GM18907 (cell line): ENCODE measurements at regions not wholly inside any gene's neighbourhood (a gene's known extent, or its start where the extent isn't known, plus 50 kb on each side); places are given as distances from the start of the nearest gene placed in this dataset.

Experiments used
- ATAC-seq: cut with Tn5 transposase; IDR thresholded peaks from one replicate; pipeline ENCODE4 v1.9.1; 2021; ENCODE audit warnings: mild to moderate bottlenecking, moderate library complexity; ENCODE audit not compliant: unreplicated experiment

DNA sequence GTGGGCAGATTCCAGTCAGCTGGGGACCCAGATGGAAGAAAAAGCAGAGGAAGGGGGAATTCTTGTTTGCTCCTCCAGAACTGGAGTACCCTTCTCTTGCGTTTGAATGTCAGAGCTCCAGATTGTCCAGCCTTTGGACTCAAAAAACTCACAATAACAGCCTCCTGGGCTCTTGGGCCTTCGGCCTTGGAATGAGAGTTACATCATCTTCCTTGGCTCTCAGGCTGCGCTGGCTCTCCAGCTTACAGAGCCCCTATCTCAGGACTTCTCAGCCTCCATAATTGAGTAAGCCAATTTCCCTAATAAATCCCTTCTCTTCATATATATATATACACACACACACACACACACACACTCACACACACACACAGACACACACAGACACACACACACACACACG is 1215.7 kb upstream of the SLC10A2 start:
- no peak for ATAC-seq

DNA sequence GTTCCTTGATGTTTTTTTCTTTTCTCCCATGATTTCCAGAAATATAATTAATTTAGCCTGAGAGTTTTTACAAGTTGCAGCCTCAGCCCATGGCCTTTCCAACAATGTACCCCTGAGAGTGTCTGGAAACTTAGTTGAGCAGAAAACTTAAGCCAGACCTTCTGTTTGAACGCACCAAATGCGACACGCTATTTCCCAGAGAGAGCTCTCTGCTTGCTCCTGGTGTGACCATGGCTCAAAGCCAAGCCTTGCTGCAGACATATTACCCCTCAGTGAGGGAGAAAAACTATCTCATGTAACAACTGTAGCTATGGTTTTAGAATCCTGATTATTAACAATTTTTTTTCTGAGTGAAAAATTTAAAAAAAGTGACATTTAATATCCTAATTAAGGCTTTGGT is 1204.5 kb upstream of the SLC10A2 start:
- ATAC-seq: no peak

DNA sequence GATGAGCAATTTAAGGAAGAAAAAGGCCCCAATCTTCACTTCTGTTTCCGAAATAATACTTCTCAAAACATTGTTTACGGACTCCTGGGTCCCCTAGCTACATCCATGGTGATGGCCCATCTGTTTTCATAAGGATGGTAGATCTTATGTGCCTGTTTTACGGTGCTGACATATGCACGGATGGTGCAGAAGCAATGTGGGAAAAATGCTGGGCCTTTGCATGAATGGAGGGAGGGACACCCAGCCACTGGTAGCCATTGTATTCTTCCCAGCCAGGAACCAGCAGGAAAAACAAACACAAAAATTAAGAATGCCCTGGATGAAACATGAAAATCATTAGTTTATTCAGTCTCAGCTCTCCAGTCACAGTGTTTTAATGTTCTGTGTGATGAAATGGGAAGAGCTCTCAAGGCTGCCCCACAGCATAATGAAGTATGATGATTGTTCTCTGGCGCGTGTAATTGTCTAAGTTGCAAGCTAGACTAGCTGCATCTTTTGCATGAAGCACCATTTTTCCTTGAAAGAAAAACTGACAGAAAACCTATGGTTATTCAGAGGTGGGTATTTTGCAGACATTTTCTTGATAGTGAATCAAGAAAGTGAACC is 1201.1 kb upstream of the SLC10A2 start:
- ATAC-seq: no peak

DNA sequence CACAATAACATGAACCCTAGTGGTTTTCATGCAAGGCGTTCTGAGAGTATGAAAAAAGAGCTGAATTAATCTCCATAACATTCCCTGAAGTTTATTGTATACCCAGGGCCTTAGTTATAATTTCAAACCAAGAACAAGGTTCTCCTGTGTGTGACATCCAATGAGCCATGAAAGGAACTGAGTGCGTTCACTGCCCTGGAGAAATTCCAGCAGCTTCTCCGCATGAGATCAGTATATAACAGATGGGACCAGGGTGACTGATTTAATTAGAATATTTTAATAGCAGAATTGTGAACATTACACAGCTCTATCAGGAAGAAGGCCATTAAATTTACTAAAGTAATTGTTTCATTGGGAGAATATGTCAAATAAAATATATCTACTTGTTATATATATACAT is 1190.5 kb upstream of the SLC10A2 start:
- no peak for ATAC-seq

DNA sequence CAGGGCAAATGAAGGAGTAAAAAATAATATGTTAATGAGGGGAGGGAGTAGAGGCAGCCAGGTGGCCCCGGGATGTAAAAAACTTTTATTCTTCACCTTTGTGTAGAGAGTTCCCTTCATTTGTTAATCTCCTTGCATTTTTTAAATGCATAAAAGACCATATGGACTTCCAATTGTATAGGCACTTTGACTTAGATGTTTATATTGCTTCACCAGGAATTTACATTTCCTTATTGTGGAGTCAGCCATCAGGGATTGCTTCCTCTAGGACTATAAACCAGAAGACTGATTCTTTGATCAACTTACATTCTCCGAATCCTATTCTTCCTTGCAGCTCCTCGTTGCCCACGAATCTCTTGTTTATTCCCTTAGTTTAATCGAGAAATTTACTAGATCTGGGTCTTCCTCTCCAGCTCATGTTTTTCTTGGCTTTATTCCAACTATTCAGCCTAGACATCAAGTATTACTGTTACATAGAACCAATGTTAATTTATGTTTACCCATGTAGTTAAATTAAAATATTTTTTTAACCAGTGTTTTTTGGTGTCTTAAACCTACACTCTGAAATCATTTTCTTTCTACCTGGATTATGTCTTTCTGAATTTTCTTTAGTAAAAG is 1187.0 kb upstream of the SLC10A2 start:
- ATAC-seq: no peak

DNA sequence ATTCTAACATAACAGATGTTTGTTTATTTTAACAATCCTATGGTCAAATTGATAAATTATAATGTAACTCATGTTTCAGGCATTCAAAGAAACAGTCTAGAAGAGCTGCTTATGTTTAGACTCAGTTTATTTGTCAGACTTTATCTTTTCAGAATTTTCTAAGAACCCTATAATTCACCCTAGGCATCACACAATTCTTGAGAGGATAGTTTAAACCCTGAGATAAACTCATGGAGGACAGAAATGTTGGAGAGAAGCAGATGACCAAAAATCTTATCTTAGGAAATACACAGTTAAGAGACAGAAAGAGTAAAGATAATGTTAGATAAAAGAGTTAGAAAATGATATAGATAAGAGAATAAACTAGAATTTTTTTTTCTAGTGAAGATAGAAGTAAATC is 1185.7 kb upstream of the SLC10A2 start:
- no peak for ATAC-seq

DNA sequence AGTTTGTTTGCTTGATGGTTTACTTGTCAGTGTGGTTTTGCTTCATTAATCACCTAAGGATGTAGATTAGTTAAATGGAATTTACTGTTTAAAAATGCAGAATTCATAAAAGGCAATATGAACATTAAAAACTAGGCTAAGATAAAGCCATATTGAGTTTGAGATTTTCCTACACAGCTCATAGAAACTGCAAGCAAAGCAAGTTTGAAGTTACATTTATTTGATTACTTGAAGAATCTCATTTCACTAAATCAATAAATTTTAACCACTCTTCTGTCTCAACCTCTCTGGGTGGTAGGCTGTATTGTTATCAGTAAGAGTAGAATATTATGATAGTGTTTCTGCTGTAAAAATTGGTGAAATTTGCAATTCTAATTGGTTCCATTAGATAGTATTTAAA is 1180.7 kb upstream of the SLC10A2 start:
- ATAC-seq: no peak

DNA sequence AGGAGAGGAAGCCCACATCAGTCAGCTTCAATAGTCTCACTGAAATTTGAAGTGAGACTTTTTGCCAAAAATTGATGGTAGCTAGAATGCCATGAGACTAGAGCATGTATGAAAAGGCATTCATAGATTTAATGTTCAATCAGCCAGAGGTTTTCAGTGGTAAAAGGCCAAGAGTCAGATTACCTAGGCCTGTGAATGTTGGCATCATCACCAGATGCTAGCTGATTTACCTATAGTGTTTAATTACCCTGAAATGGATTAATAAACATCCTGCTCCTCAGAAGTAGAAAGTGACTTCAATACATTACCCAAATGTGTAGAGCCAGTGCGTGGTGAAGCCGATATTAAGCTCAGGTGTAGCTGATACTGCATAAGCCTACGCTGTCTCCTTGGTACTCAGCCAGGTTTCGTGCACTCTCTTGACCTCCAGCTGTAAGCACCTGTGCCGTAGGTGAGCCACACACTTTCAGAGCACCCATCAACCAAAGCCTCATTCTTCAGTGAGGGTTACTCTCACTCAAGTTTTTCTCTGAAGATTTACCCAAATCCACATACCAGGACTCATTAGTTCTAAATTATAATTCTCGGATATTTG is 1140.3 kb upstream of the SLC10A2 start:
- ATAC-seq: no peak

DNA sequence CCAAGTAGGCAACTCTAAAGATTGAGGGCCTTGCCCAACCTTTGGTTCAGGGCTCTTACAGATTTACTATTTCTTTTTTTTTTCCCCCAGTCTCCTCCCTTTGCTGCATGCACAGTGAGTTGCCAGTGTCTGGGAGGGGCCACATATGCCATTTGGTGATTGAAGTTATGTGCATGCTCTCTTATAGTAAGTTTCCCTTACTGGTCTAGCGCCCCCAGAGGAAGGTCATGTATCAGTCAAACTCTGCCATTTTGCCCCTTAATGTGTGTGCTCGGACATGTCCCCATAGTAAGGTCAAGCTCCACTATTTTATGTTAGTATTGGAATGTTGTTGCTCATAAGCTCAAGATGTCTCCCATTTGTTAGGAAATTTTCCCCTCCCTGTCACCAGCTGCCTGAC is 1138.0 kb upstream of the SLC10A2 start:
- no peak for ATAC-seq

DNA sequence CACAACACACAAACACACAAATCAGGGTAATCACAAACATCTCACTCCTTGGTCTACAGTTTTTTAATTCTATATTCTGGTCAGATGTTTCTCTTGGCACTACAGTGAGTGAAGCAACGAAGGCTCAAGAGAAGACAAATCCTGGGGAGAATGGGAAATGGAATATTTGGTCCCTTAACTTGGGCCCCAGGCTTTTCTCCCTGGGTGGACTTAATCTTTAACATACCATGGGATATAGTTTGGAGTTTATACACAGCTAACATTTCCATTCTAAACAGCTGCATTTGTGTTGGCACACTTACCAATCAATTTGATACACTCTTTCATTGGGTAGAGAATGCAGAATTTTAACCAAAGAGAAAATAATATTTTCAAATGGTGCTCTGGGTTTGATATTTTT is 1132.6 kb upstream of the SLC10A2 start:
- ATAC-seq: no peak

DNA sequence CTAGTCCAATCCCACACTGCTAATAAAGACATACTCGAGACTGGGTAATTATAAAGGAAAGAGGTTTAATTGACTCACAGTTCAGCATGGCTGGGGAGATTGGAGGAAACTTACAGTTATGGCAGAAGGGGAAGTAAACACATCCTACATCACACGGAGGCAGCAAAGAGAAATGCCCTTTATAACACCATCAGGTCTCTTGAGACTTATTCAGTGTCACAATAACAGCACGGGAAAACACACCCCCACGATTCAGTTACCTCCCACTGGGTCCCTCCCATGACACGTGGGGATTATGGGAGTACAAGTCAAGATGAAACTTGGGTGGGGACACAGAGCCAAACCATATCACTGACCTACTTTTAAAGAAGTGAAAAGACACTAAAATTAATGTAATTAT is 1130.4 kb upstream of the SLC10A2 start:
- ATAC-seq: no peak

DNA sequence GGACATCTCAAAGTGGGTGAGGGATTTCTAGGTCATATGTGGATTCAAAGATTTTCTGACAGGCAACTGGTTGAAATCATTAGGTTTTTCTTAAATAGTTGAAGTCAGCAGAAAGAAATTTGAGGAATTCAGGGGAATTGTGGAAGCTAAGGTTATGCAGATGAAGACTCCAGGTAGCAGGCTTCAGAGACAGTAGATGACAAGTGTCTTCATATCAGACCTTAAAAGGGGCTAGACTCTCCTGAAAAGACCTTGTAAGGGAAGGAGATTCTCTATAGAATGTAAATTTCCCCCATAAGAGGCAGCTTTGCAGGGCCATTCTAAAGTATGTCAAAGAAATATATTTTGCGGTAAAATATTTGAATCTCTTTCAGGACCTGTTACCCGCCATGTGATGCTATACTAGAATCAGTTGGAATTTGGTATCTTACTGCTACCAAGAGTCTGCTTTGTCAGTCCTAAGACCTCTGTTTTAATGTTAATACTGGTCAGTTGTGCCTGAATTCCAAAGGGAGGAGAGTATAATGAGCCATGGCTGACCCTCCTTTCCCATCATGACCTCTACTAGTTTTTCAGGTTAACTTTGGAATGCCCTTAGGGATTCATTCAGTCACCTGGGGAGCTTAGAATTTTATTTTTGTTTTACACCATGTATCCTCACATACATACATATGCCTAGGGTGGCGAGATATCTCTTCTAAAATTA is 1115.5 kb upstream of the SLC10A2 start:
- ATAC-seq: no peak

DNA sequence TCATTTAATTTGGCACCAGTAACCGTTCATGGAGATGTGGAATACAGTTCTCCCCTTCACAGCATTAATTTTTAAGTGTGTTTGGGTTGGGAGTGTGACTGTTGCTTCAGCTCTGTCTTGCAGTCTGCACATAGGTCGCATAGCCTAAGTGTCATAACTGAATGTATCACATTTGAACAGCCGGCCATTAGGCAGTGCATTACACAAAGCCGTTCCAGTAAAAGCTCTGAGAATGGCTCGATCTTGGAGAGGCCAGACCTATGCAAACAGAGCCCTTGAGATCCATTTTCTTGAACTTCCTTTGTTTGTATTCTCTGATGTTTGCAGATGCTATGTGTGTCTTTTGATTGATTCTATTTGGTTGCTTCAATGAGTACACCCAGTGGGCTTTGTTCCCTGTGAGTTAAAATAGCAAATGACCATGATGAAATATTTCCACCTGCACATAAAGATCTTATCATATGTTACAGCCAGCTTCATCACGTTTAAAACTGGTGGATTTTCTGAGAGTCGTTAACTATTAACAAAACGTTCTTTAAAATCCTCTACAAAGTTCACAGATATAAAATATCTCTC is 1104.9 kb upstream of the SLC10A2 start:
- no peak for ATAC-seq

DNA sequence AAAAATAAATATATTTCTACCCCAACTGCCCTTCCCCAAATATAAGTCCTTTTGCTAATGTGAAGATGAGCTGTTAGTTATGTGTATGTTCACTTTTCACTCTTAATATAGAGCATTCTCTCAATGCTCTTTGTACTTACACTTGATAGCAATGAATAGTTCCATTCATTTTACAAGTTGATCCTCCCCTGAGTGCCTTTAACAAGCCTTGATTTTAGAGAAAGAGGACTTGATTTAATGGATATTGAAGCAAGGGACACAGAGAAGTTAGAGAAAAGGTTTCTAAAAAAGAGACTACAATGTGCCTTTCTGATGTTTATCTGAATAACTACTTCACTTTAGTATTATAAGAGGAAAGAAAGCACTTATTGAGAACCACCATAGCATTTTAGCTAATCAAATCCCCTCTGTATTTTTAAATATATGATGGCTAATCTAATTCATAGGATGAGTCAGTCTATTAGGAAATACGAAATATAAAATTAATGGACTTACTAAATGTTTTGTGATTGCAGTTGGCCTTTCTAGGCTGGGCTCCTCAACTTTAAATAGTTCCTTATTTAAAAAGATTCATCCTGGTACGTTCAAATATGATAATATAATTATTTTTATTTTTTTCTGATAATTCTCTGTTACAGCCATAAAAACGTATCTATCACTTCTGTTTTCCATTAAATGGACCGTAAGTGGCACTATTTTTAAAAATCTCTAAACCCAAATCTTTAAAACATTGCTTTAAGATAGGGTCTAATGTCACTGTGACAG is 1097.8 kb upstream of the SLC10A2 start:
- ATAC-seq: no peak

DNA sequence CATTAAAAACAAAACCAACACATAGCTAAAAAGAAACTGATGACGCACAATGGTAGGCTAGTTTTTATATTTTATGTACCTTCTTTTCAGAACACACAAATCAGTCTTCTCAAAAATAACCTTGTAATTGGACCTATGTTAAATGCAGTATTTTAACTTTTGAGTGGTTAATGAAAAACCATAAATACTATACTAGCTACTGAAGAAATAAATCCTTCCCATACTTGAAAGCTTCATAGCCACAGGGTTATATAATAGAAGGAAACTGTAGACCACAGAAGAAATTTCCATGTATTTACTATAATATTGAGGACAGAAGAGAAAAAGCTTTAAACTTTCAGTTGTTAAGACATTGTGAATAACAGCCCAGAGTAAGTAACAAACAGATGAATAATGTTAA is 1094.3 kb upstream of the SLC10A2 start:
- ATAC-seq: no peak

DNA sequence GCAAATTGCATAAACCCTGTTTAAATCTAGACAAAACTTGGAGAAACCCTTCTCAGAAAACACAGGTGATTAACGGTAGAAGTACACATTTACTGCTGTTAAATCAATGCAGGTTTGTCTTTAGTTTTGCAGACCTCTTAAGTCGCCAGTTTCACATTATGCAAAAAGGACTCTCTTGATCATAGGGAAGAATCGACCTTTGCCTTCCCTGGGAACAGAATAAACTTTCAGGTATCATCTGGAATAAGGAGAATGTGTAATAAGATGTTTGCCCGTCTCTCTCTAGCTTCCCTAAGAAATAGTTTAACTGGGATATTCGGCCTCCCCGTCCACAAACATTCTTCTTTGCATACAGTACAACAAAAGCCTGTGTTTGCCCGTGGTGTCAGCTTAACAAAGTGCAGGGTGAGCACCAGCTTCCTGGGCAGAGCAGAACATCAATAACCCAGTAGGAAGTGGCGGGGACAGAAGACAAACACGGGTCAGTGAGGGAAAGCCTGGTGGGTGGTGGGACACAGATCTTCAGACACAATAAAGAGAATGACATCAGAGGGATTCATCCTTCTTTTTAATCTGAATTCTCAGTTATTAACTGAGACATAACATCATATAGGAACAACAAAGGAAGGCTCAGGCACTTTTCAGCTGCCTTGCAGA is 1077.7 kb upstream of the SLC10A2 start:
- ATAC-seq: no peak

DNA sequence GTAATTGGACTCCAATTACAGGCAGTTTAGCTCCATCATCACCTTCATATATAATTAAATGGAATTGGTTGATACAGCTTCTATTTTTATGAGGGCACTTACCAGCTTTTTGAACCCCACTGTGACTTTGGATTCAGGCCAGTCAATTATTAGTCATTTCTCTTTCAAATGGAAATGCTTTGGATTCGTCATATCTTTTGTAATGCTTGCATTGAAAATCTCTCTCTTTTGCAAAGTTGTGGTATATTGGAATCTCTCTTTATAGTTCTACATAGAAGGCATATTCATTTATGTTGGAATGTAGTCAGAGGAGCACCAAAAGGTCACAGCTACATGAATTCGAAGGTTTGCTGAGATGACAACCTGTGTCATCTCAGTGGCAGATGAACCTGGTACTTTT is 1074.3 kb upstream of the SLC10A2 start:
- no peak for ATAC-seq

DNA sequence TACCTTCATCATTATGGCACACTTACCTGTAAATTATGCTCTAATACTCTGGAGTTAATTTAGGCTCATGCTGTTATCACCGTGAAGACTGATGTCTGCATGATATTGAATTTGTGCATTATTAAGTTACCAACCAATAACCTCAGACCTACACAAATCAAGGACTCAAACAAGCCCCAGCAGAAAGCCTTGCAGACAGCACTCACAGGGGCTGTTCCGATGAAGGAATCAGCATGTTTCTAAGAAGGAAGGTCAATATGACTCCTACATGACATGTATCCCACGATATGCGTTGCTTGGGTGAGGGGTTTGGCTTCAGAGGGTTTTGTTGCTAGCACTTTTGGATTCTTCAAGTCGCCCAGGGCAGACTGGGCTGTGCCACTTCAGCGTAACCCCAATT is 1071.2 kb upstream of the SLC10A2 start:
- ATAC-seq: no peak

DNA sequence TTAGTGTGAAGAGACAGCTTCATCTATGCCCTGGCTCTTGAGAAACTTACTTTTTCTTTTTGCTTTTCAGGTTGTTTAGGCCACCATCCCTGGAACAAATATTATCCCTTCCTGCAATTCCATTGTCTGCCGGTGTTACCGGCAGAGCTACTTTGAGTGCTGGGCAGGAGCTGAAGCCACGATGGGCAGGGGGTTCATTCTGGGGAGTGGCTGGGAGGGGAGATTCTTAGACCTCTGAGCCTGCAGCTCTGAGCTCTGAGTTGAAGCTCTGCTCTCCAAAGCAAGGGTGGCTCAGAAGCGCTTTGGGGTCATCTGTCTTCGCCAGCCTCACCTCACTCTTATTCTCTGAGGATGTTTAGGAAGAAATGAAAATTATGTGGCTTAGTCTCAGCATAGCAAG is 1066.6 kb upstream of the SLC10A2 start:
- no peak for ATAC-seq

DNA sequence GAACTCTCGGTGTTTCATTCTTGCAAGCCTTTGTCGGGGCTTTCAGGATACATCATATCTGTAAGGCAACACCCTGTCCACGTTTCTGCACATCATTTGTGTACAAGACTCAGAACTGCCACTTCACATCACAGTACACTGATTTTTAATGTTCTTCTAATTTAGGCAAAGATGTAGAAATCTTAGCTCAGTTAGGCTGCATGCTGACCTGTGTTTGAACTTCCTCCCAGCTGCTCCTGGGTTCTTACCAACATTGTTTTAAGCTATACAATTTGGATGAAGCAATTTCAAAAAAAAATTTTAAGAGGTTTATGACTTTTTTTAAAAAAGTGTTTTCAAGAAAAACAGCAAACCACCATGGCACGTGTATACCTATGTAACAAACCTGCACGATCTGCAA is 1047.9 kb upstream of the SLC10A2 start:
- ATAC-seq: no peak

DNA sequence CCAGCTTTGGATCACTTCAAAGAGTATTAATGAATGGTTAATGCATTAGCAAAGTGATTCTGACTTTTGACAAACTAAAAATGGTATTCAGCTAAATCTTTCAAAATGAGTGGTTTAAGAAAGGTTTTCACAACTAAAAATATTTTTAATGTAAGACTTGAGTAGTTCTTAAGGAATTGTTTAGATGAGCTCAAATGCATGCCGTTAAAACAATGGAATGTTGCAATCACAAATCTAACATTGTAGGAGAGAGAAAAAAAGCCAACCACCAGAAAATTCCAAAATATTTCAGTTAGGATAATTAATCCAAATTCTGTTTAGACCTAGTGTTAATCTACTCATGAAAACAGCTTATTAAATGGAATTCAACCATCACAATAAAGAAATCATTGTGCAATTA is 1044.8 kb upstream of the SLC10A2 start:
- ATAC-seq: no peak
